ENCODE measurements at regions not wholly inside any gene's neighbourhood (a gene's known extent, or its start where the extent isn't known, plus 50 kb on each side); places are given as distances from the start of the nearest gene placed in this dataset.

DNA sequence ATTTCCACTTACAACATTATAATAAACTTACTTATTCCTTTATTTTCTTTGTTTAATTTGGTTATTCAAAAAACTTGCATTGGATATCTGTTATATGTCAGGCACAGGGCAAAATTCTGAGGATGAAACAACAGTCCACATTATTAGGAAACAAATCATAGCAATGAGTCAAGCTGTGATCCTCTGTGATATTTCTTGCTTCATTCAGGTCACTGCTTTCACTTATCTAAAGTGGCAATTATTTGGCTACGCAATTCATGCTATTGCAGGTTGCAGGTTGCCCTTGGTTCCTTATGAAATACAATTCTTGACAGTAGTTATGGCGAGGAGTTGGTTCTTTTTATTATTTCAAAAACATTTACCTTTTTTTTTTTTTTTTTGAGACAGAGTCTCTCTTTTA is 66.4 kb upstream of the CNTN6 start:
- ChIA-PET POLR2A (no interaction called here), CTCF (no interaction called here)
- DNase-seq (ENCODE audit: low read depth in 1 of 2, low spot score in 1 of 2) (no peak), ATAC-seq (no peak), FAIRE-seq (no peak)
- Histone ChIP-seq H3K9me3 (peaks cover 4% of the 10 kb centered on the region; the same call in 1 of the 3 replicates), H3K4me1 (no peaks in the 10 kb centered on the region), H3K27ac (no peak overlapping the region), H3K4me3 (no peak overlapping the region), H3K4me2 (no peak overlapping the region)
- WGBS (ENCODE audit: missing lambda C conversion rate), result 7% methylated on average over 2 of the region's 2 CpGs
- TF ChIP-seq, protein P1, sequence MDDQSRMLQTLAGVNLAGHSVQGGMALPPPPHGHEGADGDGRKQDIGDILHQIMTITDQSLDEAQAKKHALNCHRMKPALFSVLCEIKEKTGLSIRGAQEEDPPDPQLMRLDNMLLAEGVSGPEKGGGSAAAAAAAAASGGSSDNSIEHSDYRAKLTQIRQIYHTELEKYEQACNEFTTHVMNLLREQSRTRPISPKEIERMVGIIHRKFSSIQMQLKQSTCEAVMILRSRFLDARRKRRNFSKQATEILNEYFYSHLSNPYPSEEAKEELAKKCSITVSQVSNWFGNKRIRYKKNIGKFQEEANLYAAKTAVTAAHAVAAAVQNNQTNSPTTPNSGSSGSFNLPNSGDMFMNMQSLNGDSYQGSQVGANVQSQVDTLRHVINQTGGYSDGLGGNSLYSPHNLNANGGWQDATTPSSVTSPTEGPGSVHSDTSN (IDR thresholded peaks at IDR 0.05), result no peak
- TF ChIP-seq PHF8 (IDR thresholded peaks at IDR 0.05; ENCODE audit: borderline replicate concordance, low read depth), result no peak
- no peak for TF ChIP-seq HOXB13 (CRISPR knock-in tag; IDR thresholded peaks at IDR 0.05; ENCODE audit: low read depth)
- no peak for TF ChIP-seq TP53 (CRISPR knock-in tag; IDR thresholded peaks at IDR 0.05)
- TF ChIP-seq HDAC2 (IDR thresholded peaks at IDR 0.05), result no peak
- TF ChIP-seq, protein P2, sequence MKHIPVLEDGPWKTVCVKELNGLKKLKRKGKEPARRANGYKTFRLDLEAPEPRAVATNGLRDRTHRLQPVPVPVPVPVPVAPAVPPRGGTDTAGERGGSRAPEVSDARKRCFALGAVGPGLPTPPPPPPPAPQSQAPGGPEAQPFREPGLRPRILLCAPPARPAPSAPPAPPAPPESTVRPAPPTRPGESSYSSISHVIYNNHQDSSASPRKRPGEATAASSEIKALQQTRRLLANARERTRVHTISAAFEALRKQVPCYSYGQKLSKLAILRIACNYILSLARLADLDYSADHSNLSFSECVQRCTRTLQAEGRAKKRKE (CRISPR knock-in tag; IDR thresholded peaks at IDR 0.05; ENCODE audit: low read depth), result no peak
- TF ChIP-seq HEYL (CRISPR knock-in tag; IDR thresholded peaks at IDR 0.05), result no peak
- no peak for TF ChIP-seq FOSL2 (IDR thresholded peaks at IDR 0.05)
- TF ChIP-seq FOSL2 (CRISPR knock-in tag; IDR thresholded peaks at IDR 0.05), result no peak
- TF ChIP-seq RARB (CRISPR knock-in tag; IDR thresholded peaks at IDR 0.05), result no peak
- TF ChIP-seq ESRRA (IDR thresholded peaks at IDR 0.05; ENCODE audit: borderline replicate concordance, low read length), result no peak

DNA sequence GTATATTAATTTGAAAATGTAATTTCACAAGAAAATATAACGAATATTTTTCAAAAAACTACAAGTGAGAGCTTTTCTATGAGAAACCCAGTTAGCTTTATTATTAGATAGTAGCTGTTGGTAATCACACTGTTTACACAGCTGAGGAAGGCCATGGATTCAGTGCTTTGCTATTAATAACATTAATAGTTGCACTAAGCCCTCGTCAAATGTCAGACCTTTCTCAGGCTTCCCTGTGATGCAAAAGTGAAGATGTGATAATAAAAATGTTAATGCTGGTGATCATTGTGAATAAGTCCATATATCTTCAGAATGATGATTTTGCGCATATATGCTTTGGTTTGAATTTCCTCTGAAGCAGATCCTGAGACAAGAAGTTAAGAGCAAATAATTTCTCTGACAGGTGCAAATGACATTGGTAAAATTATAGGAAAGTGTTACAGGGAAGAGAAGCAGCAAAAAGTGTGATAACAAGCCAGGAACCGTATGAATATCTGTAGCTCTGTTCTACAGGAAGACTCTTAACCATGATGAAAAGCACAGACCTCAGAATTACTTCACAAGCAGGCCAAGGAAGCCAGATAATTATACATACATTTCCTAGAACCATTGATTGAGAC is 56.5 kb upstream of the CNTN6 start:
- no peak overlapping the region for H3K4me3 ChIP-seq
- no peak overlapping the region for H3K27ac ChIP-seq
- ATAC-seq (no peak), FAIRE-seq (no peak), DNase-seq (ENCODE audit: low read depth in 1 of 2, low spot score in 1 of 2) (no peak)
- WGBS (ENCODE audit: missing lambda C conversion rate), result 18% methylated on average over 4 of the region's 4 CpGs
- ChIA-PET CTCF (no interaction called here), POLR2A (no interaction called here)
- no peak overlapping the region for H3K4me2 ChIP-seq
- no peaks in the 10 kb centered on the region for H3K4me1 ChIP-seq
- no peaks in the 10 kb centered on the region; the same call in 2 of the 3 replicates for H3K9me3 ChIP-seq
- no peak for TF ChIP-seq RCOR1 (IDR thresholded peaks at IDR 0.05; ENCODE audit: low read depth, low read length)
- no peak for TF ChIP-seq SMC3 (IDR thresholded peaks at IDR 0.05)
- TF ChIP-seq HDAC2 (IDR thresholded peaks at IDR 0.05), result no peak
- TF ChIP-seq FOSL2 (IDR thresholded peaks at IDR 0.05), result no peak
- TF ChIP-seq FOSL2 (CRISPR knock-in tag; IDR thresholded peaks at IDR 0.05), result no peak
- TF ChIP-seq, protein P3, sequence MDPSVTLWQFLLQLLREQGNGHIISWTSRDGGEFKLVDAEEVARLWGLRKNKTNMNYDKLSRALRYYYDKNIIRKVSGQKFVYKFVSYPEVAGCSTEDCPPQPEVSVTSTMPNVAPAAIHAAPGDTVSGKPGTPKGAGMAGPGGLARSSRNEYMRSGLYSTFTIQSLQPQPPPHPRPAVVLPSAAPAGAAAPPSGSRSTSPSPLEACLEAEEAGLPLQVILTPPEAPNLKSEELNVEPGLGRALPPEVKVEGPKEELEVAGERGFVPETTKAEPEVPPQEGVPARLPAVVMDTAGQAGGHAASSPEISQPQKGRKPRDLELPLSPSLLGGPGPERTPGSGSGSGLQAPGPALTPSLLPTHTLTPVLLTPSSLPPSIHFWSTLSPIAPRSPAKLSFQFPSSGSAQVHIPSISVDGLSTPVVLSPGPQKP (IDR thresholded peaks at IDR 0.05; ENCODE audit: low read depth, low read length), result no peak
- no peak for TF ChIP-seq HOXB13 (CRISPR knock-in tag; IDR thresholded peaks at IDR 0.05; ENCODE audit: low read depth)
- TF ChIP-seq KDM5A (IDR thresholded peaks at IDR 0.05), result no peak
- no peak for TF ChIP-seq POLR2A (IDR thresholded peaks at IDR 0.05; ENCODE audit: low read length)
- TF ChIP-seq NFE2L2 (conservative IDR thresholded peaks at IDR 0.05; ENCODE audit: low read length), result no peak
- TF ChIP-seq, protein P4, sequence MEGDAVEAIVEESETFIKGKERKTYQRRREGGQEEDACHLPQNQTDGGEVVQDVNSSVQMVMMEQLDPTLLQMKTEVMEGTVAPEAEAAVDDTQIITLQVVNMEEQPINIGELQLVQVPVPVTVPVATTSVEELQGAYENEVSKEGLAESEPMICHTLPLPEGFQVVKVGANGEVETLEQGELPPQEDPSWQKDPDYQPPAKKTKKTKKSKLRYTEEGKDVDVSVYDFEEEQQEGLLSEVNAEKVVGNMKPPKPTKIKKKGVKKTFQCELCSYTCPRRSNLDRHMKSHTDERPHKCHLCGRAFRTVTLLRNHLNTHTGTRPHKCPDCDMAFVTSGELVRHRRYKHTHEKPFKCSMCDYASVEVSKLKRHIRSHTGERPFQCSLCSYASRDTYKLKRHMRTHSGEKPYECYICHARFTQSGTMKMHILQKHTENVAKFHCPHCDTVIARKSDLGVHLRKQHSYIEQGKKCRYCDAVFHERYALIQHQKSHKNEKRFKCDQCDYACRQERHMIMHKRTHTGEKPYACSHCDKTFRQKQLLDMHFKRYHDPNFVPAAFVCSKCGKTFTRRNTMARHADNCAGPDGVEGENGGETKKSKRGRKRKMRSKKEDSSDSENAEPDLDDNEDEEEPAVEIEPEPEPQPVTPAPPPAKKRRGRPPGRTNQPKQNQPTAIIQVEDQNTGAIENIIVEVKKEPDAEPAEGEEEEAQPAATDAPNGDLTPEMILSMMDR (IDR thresholded peaks at IDR 0.05), result no peak
- TF ChIP-seq RNF2 (IDR thresholded peaks at IDR 0.05; ENCODE audit: borderline replicate concordance, low read depth), result no peak
- TF ChIP-seq, protein P2 (CRISPR knock-in tag; IDR thresholded peaks at IDR 0.05; ENCODE audit: low read depth), result no peak
- TF ChIP-seq ZFP36 (IDR thresholded peaks at IDR 0.05; ENCODE audit: borderline replicate concordance, partially characterized antibody), result no peak
- TF ChIP-seq CHD2 (IDR thresholded peaks at IDR 0.05; ENCODE audit: low read length, partially characterized antibody), result no peak
- TF ChIP-seq CEBPB (IDR thresholded peaks at IDR 0.05), result no peak
- TF ChIP-seq, protein P5, sequence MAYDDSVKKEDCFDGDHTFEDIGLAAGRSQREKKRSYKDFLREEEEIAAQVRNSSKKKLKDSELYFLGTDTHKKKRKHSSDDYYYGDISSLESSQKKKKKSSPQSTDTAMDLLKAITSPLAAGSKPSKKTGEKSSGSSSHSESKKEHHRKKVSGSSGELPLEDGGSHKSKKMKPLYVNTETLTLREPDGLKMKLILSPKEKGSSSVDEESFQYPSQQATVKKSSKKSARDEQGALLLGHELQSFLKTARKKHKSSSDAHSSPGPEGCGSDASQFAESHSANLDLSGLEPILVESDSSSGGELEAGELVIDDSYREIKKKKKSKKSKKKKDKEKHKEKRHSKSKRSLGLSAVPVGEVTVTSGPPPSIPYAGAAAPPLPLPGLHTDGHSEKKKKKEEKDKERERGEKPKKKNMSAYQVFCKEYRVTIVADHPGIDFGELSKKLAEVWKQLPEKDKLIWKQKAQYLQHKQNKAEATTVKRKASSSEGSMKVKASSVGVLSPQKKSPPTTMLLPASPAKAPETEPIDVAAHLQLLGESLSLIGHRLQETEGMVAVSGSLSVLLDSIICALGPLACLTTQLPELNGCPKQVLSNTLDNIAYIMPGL (CRISPR knock-in tag; IDR thresholded peaks at IDR 0.05; ENCODE audit: borderline replicate concordance), result no peak
- TF ChIP-seq, protein P6, sequence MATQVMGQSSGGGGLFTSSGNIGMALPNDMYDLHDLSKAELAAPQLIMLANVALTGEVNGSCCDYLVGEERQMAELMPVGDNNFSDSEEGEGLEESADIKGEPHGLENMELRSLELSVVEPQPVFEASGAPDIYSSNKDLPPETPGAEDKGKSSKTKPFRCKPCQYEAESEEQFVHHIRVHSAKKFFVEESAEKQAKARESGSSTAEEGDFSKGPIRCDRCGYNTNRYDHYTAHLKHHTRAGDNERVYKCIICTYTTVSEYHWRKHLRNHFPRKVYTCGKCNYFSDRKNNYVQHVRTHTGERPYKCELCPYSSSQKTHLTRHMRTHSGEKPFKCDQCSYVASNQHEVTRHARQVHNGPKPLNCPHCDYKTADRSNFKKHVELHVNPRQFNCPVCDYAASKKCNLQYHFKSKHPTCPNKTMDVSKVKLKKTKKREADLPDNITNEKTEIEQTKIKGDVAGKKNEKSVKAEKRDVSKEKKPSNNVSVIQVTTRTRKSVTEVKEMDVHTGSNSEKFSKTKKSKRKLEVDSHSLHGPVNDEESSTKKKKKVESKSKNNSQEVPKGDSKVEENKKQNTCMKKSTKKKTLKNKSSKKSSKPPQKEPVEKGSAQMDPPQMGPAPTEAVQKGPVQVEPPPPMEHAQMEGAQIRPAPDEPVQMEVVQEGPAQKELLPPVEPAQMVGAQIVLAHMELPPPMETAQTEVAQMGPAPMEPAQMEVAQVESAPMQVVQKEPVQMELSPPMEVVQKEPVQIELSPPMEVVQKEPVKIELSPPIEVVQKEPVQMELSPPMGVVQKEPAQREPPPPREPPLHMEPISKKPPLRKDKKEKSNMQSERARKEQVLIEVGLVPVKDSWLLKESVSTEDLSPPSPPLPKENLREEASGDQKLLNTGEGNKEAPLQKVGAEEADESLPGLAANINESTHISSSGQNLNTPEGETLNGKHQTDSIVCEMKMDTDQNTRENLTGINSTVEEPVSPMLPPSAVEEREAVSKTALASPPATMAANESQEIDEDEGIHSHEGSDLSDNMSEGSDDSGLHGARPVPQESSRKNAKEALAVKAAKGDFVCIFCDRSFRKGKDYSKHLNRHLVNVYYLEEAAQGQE (IDR thresholded peaks at IDR 0.05), result no peak
- no peak for TF ChIP-seq NPAS2 (CRISPR knock-in tag; IDR thresholded peaks at IDR 0.05; ENCODE audit: borderline replicate concordance)
